Activated CD4-positive, alpha-beta T cell treated with anti-CD3 and anti-CD28 coated beads, Interleukin-2, amount 50 U/mL, for 1 hour (primary cell): ENCODE measurements at regions not wholly inside any gene's neighbourhood (a gene's known extent, or its start where the extent isn't known, plus 50 kb on each side); places are given as distances from the start of the nearest gene placed in this dataset.

Experiments
- DNase-seq: peaks from one replicate; pipeline ENCODE4 v3.0.0-alpha.2; 2020

DNA sequence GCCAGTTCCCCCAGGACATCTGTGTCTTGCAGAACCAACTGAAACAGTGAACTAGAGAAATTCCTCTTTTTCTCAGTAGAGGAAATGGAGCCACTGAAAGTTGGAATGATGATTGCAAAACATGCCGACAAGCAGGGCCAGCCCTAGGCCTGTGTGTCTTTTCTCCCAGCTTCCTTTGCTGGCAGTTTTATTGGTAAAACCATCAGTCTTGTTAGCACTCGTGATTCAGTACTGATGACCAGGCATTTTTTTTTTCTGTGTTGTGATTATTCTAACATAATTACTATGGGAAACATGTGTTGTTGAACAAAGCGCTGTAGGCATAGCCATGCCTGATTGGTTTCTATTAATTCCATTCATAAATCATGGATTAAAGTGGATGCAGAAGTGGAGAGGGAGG lies 620.7 kb downstream of the AACS start:
- no peak for DNase-seq

DNA sequence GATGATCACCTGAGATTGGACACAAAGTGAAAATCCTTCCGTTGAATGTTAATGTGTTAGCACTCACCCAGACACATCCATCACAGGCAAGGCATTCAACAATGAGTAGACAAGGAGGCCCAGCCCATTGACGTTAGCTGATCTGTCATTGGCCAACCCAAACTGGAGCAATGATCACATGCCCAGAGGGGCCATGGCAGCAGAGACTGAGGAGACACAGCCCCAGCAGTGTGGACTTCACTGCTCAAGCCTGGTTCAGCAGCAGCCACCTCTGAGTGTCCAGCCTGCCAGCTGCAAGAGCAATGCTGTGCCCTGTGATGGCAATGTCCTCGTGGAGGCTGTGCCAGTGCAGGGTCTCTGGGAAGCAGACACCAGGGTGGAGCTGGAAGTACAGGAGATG lies 622.2 kb downstream of the AACS start:
- no peak for DNase-seq

DNA sequence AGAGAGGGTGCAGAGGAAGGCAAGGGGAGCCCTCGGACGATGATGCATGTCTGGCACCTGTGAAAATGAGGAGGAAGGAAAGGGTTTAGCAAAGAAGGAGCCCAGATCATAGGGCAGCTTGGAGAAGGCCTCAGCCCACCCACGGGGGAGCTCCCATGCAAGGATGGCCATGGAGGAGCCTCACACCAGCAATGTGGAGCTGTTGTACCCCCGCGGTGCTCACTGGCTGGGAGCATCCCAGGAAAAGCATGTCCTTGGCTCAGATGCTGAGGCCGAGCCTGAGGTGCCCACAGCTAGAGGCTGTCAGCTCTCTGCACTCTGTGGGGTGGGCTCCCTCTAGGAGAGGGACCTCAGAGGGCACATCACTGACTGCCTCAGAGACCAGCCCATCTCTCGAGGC lies 622.6 kb downstream of the AACS start:
- no peak for DNase-seq

DNA sequence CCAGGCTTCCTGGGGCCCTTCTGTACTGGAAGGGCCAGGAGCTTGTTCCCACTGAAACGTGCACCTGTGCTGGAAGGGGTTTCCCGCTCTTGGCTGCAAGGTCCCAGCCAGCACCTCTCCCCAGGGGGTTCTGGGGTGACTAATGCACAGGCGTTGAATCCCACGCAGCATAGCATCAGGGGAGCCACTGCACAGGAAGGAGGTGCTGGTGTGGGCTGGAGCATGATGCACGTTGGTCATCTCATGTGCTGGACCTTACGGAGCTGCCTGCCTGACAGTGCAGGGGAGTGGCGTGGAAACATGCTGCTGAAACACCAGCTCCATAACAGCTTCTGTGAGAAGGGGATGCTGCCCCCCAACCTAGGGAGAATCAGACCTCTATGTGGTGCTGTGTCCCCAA lies 623.0 kb downstream of the AACS start:
- DNase-seq = no peak

DNA sequence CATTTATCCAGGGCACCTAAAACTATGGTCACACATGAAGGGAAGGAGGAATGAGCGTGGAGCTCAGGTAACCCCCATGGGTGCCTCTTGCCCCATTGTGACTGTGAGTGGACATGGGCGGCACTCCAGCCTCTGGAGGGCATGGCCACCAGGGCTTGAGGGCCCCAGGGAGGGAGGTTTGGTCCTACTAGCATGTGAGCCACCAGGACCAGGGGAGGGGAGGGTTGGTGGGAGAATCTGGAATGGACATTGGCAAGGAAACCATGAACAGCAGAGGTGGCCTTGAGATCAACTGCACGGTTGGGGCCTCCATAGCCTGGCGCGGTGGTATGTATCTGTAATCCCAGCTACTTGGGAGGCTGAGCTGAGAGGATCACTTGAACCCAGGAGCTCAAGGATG lies 623.6 kb downstream of the AACS start:
- no peak for DNase-seq

DNA sequence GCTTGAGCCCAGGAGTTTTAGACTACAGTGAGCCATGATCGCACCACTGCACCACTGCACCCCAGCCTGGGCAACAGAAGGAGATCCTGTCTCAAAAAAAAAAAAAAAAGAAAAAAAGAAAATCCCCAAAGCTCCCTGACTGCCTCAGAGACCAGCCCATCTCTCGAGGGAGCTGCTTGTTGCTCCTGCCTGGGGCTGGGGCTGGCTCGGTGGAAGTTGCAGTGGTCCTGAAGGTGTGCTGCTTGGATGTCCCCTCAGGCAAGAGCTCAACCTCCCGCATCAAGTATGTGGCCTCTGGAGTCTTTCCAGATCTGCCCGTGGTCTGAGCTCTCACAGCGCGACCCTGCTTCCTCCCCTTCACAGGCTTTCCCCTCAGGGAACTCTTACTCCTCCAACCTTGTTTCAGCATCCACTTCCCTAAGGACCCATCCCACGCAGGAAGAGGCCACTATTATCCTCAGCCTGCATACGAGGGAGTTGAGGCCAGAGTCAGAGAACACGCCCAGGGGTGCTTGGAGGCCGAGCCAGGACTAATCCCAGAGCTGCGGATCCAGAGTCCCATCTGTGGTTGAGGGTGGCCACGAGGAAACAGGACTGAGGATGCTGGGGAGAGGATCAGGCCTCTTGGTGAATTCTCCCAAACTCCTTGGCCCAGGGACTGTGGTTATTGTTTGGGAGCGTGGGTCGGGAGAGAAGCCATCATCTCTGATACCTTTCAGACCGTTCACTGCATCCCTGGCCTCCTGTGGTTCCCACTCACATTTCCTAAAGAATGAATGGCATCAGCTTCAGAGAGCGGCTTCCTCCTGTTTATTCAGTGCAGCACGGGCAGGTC lies 624.6 kb downstream of the AACS start:
- no peak for DNase-seq

DNA sequence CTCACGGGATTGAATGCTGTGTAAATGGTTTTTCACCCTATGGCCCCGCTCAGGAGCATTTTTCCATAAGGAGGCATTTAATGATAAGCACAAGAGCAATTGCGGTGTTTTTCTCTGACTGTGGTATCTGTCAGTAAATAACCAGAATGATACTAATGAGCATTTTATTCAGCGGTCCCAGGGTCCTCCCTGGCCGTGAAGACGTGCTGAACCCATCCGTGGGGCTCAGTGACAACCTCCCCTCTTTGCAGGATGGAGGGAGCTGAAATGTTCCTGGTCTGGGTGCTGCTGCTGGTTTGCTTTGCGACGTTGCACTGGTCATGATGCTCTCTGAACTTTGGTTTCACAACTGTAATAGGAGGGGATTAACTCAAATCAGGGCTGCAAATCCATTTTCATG lies 625.6 kb downstream of the AACS start:
- DNase-seq = no peak

DNA sequence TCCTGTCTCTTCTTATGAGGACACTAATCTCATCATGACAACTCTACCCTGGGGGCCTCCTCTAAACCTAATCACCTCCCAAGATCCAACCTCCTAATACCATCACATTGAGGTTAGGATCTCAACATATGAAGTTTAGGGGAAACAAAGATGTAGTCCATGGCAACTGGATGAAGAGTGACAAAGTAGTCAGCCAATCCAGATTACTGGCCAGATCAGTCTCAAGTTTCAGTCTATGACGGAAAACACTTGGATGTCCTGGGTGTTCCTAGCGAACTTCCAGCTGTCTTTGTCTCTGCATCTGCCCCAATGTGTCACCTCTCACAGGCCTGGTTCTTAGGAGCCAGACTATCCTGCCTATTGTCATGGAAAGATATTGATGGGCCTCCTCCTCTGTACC lies 630.8 kb downstream of the AACS start:
- no peak for DNase-seq

DNA sequence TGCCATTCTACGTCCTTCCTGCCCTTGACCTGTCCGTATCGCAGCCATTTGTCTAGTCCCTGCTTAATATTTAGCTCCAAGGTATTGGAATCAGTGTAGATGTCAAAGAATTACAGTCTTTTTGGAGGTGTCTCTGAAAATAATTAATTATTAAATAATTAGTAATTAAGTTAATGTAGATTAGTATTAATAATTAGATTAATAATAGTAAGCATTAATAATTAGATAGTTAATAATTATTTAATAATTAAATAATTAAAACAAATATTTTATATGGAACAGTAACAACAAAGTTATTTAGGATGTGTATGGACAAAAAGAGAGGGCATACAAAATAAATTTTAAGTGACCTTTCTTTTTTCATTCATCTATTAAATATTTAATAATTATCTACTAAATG lies 639.6 kb downstream of the AACS start:
- no peak for DNase-seq

DNA sequence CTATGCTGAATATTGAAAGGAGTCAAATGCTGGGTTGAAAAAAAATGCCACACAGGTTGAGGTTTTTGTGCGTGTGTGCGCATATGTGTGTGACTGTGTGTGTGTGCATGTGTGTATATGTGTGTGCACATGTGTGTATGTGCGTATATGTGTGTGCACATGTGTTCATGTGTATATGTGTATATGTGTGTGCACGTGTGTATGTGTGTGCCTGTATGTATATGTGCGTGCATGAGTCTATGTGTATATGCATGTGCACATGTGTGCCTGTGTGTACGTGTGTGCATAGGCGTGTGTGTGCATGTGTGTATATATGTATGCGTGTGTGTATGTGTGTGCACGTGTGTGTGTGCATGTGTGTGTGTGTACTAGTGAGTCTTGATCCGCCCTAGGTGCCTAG lies 655.7 kb downstream of the AACS start:
- DNase-seq = no peak

DNA sequence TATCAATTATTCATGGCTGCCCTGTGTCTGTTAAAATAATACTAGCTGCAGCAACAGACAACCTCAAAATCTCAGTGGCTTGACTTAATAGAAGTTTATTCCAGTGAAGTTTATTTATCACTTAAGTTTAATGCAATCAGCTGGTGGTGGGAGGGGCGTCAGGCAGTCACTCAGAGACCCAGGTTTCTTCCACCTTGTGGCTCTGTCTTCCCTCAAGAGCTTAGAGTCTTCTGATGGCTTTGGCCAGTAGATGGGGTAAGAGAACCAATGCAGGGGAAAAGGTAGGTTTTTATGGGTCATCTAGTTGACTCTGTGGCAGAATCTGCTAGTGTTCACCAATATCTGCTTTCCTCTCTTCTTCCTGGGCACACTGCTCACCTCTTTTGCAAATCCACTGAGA lies 668.9 kb downstream of the AACS start:
- DNase-seq = no peak

DNA sequence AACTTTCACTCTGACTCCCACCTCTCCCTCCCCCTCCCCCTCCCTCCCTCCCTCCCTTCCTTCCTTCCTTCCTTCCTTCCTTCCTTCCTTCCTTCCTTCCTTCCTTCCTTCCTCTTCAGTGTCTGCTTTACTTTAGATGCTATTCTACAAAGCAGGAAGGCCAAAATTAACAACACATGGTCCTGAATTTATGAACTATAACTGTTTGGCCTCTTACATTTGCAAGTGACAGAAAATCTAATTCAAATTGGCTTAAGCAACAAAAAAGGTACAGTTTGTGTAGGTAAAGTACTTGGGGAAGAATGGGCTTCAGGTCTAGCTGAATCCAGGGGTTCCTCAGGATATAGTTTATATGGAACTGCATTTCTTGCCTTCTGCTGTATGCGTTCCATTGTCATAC lies 673.0 kb downstream of the AACS start:
- no peak for DNase-seq

DNA sequence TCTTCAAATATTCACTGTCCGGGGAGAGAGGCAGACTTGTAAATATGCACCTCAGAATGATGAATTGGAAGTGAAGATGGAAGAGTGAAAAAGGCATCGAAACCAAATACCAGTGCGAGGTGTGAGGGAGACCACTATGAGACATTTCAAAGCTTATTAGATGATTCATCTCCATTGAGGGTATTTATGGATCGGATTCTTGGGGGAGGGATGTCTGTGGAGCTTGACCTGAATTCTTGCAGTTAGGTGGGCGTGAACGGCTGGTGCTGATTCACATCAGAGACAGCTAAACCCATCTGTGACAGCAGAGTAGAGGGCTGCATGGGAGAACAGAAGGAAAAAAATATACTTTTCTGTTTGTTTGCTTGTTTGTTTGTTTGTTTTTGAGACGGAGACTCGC lies 677.2 kb downstream of the AACS start:
- no peak for DNase-seq

DNA sequence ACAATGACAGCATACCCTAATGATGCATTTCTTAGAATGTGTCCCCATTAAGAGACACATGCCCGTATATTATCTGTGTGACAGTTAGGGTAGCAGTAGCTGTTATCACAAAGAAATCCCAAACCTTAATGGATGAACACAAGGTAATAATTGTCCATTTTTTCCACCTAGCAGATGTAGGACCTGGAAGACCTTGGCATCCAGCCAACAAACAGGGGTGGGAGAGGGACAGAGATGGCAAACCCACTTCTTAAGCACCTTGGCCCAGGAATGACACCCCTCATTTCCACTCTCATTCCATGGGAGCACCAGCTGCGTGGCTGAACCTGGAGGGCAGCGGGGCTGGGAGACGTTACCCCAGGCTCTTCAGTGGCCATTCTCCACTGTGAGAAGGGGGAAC lies 679.0 kb downstream of the AACS start:
- DNase-seq = no peak

DNA sequence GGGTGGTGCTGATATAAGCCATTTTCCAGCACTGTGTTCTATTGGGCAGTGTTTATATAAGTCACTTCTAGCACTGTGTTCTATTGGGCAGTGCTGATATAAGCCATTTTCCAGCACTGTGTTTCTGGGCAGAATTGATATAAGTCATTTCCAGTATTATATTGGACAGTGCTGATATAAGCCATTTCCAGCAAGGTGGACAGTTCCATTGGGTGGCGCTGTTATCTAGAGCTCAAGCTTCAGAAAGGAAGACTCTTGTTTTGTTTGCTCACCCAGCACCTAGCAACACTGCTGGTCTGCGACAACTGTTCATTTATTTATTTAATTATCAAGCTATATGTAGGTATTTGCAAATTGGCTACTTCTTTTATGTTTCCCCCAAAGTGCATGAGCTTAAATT lies 690.3 kb downstream of the AACS start:
- no peak for DNase-seq

DNA sequence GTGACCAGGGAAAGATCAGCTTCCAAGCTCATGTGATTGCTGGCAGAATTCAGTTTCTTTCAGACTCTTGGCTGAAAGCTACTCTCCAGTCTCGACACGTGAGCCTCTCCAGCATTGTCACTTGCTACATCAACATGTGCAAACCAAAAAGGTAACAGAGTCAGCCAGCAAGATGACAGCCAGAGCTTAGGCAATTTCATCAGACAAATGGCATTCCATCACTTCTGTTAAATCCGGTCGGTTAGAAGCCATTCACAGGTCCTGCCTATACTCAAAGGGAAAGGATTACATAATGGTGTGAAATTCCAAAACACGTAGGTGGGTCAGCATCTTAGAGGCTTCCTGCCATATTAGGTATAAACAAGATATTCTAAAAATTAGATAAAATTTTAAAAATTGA lies 700.9 kb downstream of the AACS start:
- no peak for DNase-seq

DNA sequence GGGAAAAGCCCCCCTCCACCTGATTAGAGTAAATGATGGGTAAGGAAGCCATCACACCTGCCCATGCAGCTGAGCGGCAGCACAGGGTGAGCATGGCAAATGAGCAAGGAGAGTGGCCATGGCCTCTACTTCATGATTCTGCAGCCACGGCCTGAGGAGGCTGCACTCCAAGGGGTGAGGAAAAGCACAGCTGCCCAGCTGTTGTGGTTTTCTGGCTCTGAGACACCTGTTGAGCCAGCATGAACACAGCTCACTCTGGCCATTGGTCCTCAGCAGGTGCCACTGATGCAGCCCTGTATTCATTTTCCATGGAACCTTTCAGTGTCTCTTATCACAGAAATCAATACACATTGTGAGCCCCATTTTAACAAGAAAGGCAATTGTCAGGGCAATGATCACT lies 707.2 kb downstream of the AACS start:
- DNase-seq = no peak

DNA sequence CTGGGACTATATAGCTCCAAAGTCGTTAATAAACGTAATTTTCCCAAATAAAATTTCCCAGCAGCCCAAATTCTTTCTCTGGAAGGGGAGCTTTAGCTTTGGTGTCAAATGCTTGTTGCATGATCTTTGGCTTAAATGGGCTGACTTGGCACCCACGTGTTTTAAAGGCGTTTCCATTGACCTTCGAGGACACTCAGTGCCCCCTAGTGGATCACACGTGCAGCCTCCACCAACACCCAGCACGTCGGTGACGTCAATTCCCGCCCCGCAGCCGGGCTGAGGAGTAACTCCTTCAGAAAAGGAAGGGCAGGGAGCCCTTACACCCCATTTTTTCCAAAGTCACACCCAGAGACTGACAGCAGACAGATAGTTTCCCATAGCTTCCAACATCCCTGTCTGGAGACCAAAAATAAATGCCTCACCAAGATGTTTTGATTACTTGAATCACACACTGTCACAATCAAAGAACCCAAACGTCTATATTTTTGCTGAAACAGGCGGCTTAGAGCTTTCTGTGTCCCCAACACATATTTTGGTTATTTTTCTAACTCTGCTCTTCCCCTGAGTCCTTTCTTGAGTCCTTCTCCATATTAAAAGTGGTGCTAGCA lies 707.9 kb downstream of the AACS start:
- DNase-seq = no peak

DNA sequence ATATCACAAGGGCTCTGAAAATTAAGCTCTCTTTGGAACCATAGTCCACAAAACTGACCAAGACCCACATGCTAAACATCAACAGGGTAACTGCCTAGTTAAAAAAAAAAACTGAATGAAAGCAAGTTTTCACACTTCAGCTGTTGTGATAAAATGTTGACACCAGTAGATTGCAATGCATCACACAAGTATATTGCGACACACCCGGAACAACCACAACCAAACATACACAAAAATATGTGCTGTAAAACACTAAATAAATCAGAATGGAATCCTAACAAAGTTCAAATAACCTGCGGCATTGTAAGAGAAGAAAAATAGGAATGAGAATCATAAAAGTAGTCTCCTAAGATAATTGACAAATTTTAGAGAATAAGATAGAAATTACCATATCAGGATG lies 710.3 kb downstream of the AACS start:
- DNase-seq = no peak

DNA sequence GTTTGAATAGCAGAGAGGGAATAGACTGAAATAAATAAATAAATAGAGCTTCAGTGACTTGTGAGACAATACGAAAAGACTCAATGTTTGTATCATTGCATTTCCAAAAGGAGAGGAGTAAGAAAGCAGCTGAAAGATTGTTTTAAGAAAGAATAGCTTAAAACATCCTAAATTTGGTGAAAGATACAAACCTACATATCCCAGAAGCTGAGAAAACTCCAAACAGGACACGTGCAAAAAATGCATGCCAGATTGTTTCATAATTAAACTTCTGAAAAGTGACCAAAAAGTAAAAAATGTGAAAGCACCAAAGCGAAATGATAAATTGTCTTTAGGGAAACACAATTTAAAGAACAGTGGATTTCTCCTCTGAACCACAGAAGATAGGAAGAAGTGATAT lies 711.0 kb downstream of the AACS start:
- no peak for DNase-seq

DNA sequence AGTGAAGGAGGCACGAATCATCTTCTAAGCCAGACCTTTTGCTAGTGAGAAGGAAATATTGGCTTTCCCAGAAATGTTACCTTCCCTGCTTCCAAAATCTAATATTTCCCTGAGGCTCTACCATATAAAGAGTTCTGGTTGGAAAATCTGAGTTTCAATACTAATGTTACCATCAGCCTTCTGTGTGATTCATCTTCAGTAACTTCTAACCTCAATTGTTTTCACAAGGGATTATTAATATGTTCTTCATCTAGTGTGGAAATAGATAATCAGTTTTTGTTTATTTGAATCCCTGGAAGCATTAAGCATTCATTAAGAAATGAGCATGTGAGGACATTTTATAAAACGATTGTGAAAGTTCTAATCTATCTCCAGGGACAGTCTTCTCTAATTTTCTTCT lies 720.9 kb downstream of the AACS start:
- no peak for DNase-seq

DNA sequence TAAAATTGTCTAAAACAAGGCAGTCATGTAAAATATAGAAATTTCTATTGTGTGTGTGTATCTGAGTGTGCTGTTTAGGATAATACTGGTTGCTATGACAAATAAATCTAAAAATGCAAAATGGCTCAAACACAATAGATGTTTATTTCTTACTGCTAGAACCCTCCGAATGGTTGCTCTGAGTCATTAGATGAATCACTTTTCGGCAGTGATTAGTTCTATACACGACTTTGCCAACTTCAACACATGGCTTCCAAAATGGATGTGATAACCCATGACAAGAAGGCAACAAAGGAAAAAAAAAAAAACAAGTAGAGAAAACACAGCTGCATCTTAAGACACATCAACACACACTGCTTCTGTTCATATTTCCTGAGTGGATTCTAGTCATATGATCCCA lies 729.2 kb downstream of the AACS start:
- no peak for DNase-seq

DNA sequence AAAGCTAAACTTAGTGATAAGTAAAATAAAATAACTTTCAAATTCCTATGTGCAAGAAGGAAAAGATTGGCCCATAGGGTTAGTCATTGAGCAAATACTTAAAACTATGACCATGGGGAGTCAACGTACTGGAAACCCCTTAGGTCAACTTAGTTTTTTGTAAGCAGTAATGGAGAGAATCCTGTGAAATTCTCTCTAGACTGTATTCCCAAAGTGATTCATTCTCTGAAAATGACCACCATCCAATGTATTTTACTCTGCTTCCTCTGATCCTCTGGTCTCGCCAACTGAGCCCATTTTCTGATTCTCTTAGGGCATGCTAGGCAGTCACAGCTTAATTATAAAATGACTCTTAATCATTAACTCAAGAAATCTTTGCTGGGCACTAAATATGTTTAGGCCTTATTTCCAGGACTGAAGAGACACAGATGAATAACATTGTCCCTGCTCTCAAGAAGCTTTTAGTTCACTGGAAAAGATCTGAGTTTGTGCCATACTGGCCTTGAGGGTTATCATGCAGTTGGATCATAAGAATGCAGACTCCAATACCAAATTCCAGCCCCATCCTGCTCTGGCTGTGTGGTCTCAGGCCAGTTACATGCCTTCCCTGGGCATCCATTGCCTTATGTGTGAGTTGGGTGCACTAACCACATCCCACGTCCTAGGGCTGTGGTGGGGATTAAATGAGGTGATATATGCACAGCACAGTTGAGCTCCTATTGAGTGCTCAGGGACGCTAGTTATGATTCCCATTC lies 732.4 kb downstream of the AACS start:
- DNase-seq = no peak

DNA sequence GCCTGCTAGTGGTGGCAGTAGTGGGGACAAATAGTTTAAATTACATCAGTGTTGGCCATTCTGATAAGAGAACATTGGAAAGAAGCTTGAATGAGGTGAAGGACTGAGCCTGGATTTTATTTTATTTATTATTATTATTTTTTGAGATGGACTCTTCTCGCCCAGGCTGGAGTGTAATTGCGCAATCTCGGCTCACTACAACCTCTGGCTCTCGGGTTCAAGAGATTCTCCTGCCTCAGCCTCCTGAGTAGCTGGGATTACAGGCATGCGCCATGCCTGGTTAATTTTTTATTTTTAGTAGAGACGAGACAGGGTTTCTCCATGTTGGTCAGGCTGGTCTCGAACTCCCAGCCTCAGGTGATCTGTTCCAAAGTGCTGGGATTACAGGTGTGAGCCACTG lies 739.4 kb downstream of the AACS start:
- no peak for DNase-seq
